ENCODE measurements at regions not wholly inside any gene's neighbourhood (a gene's known extent, or its start where the extent isn't known, plus 50 kb on each side); places are given as distances from the start of the nearest gene placed in this dataset.

GRCh38 chr16:6252541-6252940 is 1080.1 kb upstream of the RBFOX1 start:
- H3K4ac ChIP-seq (ENCODE audit: low read depth, low read length) = no peak overlapping the region
- H4K20me1 ChIP-seq (ENCODE audit: insufficient read depth, low read length) = no peaks in the 10 kb centered on the region
- no peak overlapping the region for H2BK20ac ChIP-seq (ENCODE audit: low read depth, low read length)
- no peak overlapping the region for H3K27ac ChIP-seq (ENCODE audit: insufficient read depth, low read length)
- DNase-seq (no peak), ATAC-seq (ENCODE audit: low read depth) (no peak)
- no peak overlapping the region for H3K18ac ChIP-seq (ENCODE audit: low read depth, low read length)
- TF ChIP-seq RAD21 (IDR thresholded peaks at IDR 0.05; ENCODE audit: low read length) = no peak
- TF ChIP-seq MXI1 (IDR thresholded peaks at IDR 0.05; ENCODE audit: borderline replicate concordance, low read depth, low read length) = no peak
- no peak for TF ChIP-seq FOS (IDR thresholded peaks at IDR 0.05; ENCODE audit: low read depth, low read length)
- no peak for TF ChIP-seq BHLHE40 (IDR thresholded peaks at IDR 0.05; ENCODE audit: low read depth, low read length)
- no peak for TF ChIP-seq RCOR1 (IDR thresholded peaks at IDR 0.05; ENCODE audit: insufficient replicate concordance, low read length)
- TF ChIP-seq NFE2L2 (IDR thresholded peaks at IDR 0.05; ENCODE audit: low read depth, low read length) = no peak
- TF ChIP-seq MAFK (IDR thresholded peaks at IDR 0.05; ENCODE audit: low read depth, low read length) = no peak
- no peak for TF ChIP-seq POLR2A (IDR thresholded peaks at IDR 0.05; ENCODE audit: low read depth, low read length)
- TF ChIP-seq RFX5 (IDR thresholded peaks at IDR 0.05; ENCODE audit: low read depth, low read length) = no peak
- no peak for TF ChIP-seq CEBPB (IDR thresholded peaks at IDR 0.05; ENCODE audit: low read depth, low read length)
- no peak for TF ChIP-seq CTCF (conservative IDR thresholded peaks at IDR 0.05; ENCODE audit: low read depth, low read length)
- TF ChIP-seq ELK1 (IDR thresholded peaks at IDR 0.05; ENCODE audit: borderline replicate concordance, low read depth, low read length) = no peak
- no peak for TF ChIP-seq SMC3 (IDR thresholded peaks at IDR 0.05; ENCODE audit: low read depth, low read length)
- no peak for TF ChIP-seq USF2 (IDR thresholded peaks at IDR 0.05; ENCODE audit: low read depth, low read length)
- no peak for TF ChIP-seq MAZ (IDR thresholded peaks at IDR 0.05; ENCODE audit: borderline replicate concordance, low read depth, low read length)
- TF ChIP-seq CHD1 (IDR thresholded peaks at IDR 0.05; ENCODE audit: low read depth, low read length) = no peak
- H3K56ac ChIP-seq (ENCODE audit: extremely low read depth, insufficient read depth, low read length) = no peak overlapping the region
- no peak overlapping the region for H3K4me3 ChIP-seq (ENCODE audit: insufficient read depth, low read depth, low read length)
- no peak overlapping the region for H2BK120ac ChIP-seq (ENCODE audit: low read depth, low read length)
- H4K8ac ChIP-seq (ENCODE audit: low read depth in 2 of 2, low read length in 2 of 2) = no peak overlapping the region
- in situ Hi-C loops (cut with MboI; ENCODE audit: low sequenced_read_pairs) = no loop called here
- H3K36me3 ChIP-seq (ENCODE audit: control insufficient read depth, insufficient read depth, low read length) = no peaks in the 10 kb centered on the region
- H3K9me3 ChIP-seq (ENCODE audit: control insufficient read depth, insufficient read depth, low read length) = peaks cover 10% of the 10 kb centered on the region
- no peak overlapping the region for H2AK9ac ChIP-seq (replicated peaks; ENCODE audit: low read depth, low read length, poor library complexity)
- dilution Hi-C loops (cut with HindIII; ENCODE audit: low sequenced_read_pairs, unreplicated experiment) = no loop called here
- no peak overlapping the region for H2AFZ ChIP-seq (replicated peaks; ENCODE audit: low read length, poor library complexity)
- CTCF ChIA-PET = no interaction called here
- no peaks in the 10 kb centered on the region for H3K79me1 ChIP-seq (ENCODE audit: low read depth in 1 of 2, low read length in 2 of 2)
- H3K9ac ChIP-seq (ENCODE audit: low read depth, low read length) = no peak overlapping the region
- no peaks in the 10 kb centered on the region for H3K27me3 ChIP-seq (ENCODE audit: control insufficient read depth, insufficient read depth, low read length)
- H3K9me1 ChIP-seq (ENCODE audit: insufficient read depth, low read length) = no peaks in the 10 kb centered on the region
- H2BK5ac ChIP-seq (ENCODE audit: low read depth, low read length, poor library complexity, severe bottlenecking) = no peak overlapping the region
- no peak overlapping the region for H2BK15ac ChIP-seq (ENCODE audit: low read depth, low read length)
- no peak overlapping the region for H4K91ac ChIP-seq (ENCODE audit: insufficient read depth, low read depth, low read length)
- no peak overlapping the region for H2AK5ac ChIP-seq (ENCODE audit: low read depth, low read length)
- no peak overlapping the region for H3K14ac ChIP-seq (replicated peaks; ENCODE audit: low read depth, low read length)
- WGBS, 2 experiments (ENCODE audit: extremely low coverage in 2 of 2, insufficient read length in 1 of 2) = 83% methylated on average over 1 of the region's 4 CpGs; no CpG with 5 or more reads in 1 of the 2 experiments
- H4K5ac ChIP-seq (ENCODE audit: low read depth, low read length) = no peak overlapping the region
- no peak overlapping the region for H3K4me2 ChIP-seq (ENCODE audit: low read depth, low read length)
- H3K23ac ChIP-seq (ENCODE audit: low read depth, low read length) = no peak overlapping the region
- no peaks in the 10 kb centered on the region for H3K4me1 ChIP-seq (ENCODE audit: control insufficient read depth, insufficient read depth, low read length)
- POLR2A ChIA-PET (ENCODE audit: unreplicated experiment) = no interaction called here
- intact Hi-C loops (cut with micrococcal nuclease) = no loop called here
- BruUV-seq (replicated peaks) = no TSS peak
